HCT116 (cell line): ENCODE measurements at regions not wholly inside any gene's neighbourhood (a gene's known extent, or its start where the extent isn't known, plus 50 kb on each side); places are given as distances from the start of the nearest gene placed in this dataset.

Experiments
- ATAC-seq: fragments of 200-7000 bp; cut with Tn5 transposase; 2 replicates; pipeline ENCODE4 v1.9.1; 2020; ENCODE audit warnings: mild to moderate bottlenecking, moderate library complexity
- BruUV-seq: library from RNA; stranded (reverse); fragments of 400-500 nt; replicated peaks from 2 replicates; lab custom pipeline; 2021; lab: Mats Ljungman, UMichigan
- CTCF ChIA-PET: fragments of 300-600 bp; sonication (Branson Sonifier 250); formaldehyde crosslinking; loops from one replicate; lab custom pipeline; 2021; ENCODE audit warnings: antibody characterized with exemption; lab: Charles Lee
- POLR2A ChIA-PET: fragments of 300-600, 350-600 bp; sonication (Branson Sonifier 250); formaldehyde crosslinking; loops from one replicate; lab custom pipeline; 2021; ENCODE audit warnings: antibody characterized with exemption; lab: Charles Lee
- RAD21 ChIA-PET, 2 experiments: fragments of 300-600 bp; sonication (Branson Sonifier 250); formaldehyde crosslinking; loops; one replicate each; lab custom pipeline; 2023; ENCODE audit warnings: low total read pairs in 2 of 2; ENCODE audit not compliant: uncharacterized antibody in 2 of 2, unreplicated experiment in 2 of 2, low non-redundant PET in 1 of 2; lab: Charles Lee
- DNase-seq: peaks from one replicate; pipeline ENCODE4 v3.0.0-alpha.2; 2010; ENCODE audit warnings: low read depth, low spot score
- H2AFZ ChIP-seq: fragments of 200-600 bp; shearing (Covaris generic), sonication (generic); 2 replicates; pipeline ENCODE4 v1.6.1; 2017; ENCODE audit warnings: low read depth, mixed run types, mixed read lengths, antibody characterized with exemption, low read length; ENCODE audit not compliant: poor library complexity, severe bottlenecking
- H3K27ac ChIP-seq: 2 replicates; pipeline ENCODE4 v1.5.1; 2012; ENCODE audit warnings: low read depth, low read length
- H3K27me3 ChIP-seq: fragments of 200-600 bp; sonication (generic); 2 replicates; pipeline ENCODE4 v1.6.1; 2016; ENCODE audit warnings: mixed run types, low read length, mixed read lengths; ENCODE audit not compliant: insufficient read depth
- H3K36me3 ChIP-seq, 2 experiments: fragments of 200-500 bp in 1 of 2; fragments of 200-600 bp in 1 of 2; sonication (Bioruptor generic) in 1 of 2; sonication (generic) in 1 of 2; 2 replicates each; pipeline versions ENCODE4 v1.5.1 to v1.6.1; 2014 to 2016; ENCODE audit warnings: low read length in 2 of 2, inconsistent platforms in 1 of 2, mixed read lengths in 1 of 2, mixed run types in 1 of 2; ENCODE audit not compliant: insufficient read depth in 2 of 2, control insufficient read depth in 1 of 2
- H3K4me1 ChIP-seq, 2 experiments: fragments of 200-600 bp in 1 of 2; sonication (generic) in 1 of 2; 2 replicates each; pipeline versions ENCODE4 v1.5.1 to v1.6.1; 2012 to 2017; ENCODE audit warnings: low read length in 2 of 2, inconsistent platforms in 1 of 2, mild to moderate bottlenecking in 1 of 2, mixed read lengths in 1 of 2, mixed run types in 1 of 2, moderate library complexity in 1 of 2; ENCODE audit not compliant: insufficient read depth in 2 of 2, control insufficient read depth in 1 of 2
- H3K4me2 ChIP-seq: fragments of 200-600 bp; sonication (generic); 2 replicates; pipeline ENCODE4 v1.6.1; 2017; ENCODE audit warnings: mixed run types, low read length, mixed read lengths
- H3K4me3 ChIP-seq, 2 experiments: fragments of 200-600 bp in 1 of 2; sonication (generic) in 1 of 2; replicated peaks in 1 of 2; 2 replicates each; pipeline ENCODE4 v1.5.1; 2011 to 2016; ENCODE audit warnings: low read length in 2 of 2, control low read depth in 1 of 2, low read depth in 1 of 2, mild to moderate bottlenecking in 1 of 2, mixed read lengths in 1 of 2, mixed run types in 1 of 2
- H3K79me2 ChIP-seq: fragments of 200-600 bp; sonication (generic); 2 replicates; pipeline ENCODE4 v1.6.1; 2017; ENCODE audit warnings: mild to moderate bottlenecking, mixed run types, low read length, moderate library complexity, mixed read lengths; ENCODE audit not compliant: insufficient read depth
- H3K9ac ChIP-seq: fragments of 200-600 bp; sonication (generic); 2 replicates; pipeline ENCODE4 v1.6.1; 2016; ENCODE audit warnings: low read length, mixed read lengths
- H3K9me2 ChIP-seq: fragments of 200-600 bp; sonication (generic), shearing (Covaris generic); 2 replicates; pipeline ENCODE4 v1.6.1; 2017; ENCODE audit warnings: mixed run types, mild to moderate bottlenecking, moderate library complexity; ENCODE audit not compliant: insufficient read depth
- H3K9me3 ChIP-seq, 2 experiments: fragments of 200-500 bp in 1 of 2; fragments of 200-600 bp in 1 of 2; sonication (Bioruptor generic) in 1 of 2; sonication (generic) in 1 of 2; 2 replicates each; pipeline ENCODE4 v1.6.1; 2014 to 2017; ENCODE audit warnings: low read length in 2 of 2, mixed read lengths in 2 of 2, inconsistent platforms in 1 of 2, low read depth in 1 of 2, mild to moderate bottlenecking in 1 of 2, mixed run types in 1 of 2, moderate library complexity in 1 of 2; ENCODE audit not compliant: control insufficient read depth in 1 of 2, insufficient read depth in 1 of 2
- H4K20me1 ChIP-seq: fragments of 200-600 bp; sonication (generic), shearing (Covaris generic); 2 replicates; pipeline ENCODE4 v1.6.1; 2017; ENCODE audit warnings: mixed run types, mild to moderate bottlenecking, moderate library complexity; ENCODE audit not compliant: insufficient read depth
- ATF3 ChIP-seq: IDR thresholded peaks from 2 replicates; pipeline ENCODE4 v1.6.1; 2012
- CTCF ChIP-seq, 3 experiments: fragments of 200-600 bp in 1 of 3; sonication (generic) in 1 of 3; IDR thresholded peaks in 2 of 3; conservative IDR thresholded peaks in 1 of 3; 2 replicates each; pipeline ENCODE4 v1.5.1; 2012 to 2017; ENCODE audit warnings: low read depth in 2 of 3, low read length in 2 of 3, antibody characterized with exemption in 1 of 3, borderline replicate concordance in 1 of 3, control low read depth in 1 of 3, mild to moderate bottlenecking in 1 of 3, mixed read lengths in 1 of 3, mixed run types in 1 of 3, moderate library complexity in 1 of 3; ENCODE audit not compliant: insufficient read depth in 1 of 3
- EGR1 ChIP-seq: IDR thresholded peaks from 2 replicates; pipeline ENCODE4 v1.6.1; 2012; ENCODE audit warnings: low read depth
- EZH2 ChIP-seq: fragments of 200-600 bp; sonication (generic); IDR thresholded peaks from 2 replicates; pipeline ENCODE4 v1.6.1; 2017; ENCODE audit warnings: antibody characterized with exemption, mixed run types
- EZH2phosphoT487 ChIP-seq: fragments of 200-600 bp; IDR thresholded peaks from 2 replicates; pipeline ENCODE4 v1.6.1; 2018; ENCODE audit warnings: antibody characterized with exemption, borderline replicate concordance
- FOSL1 ChIP-seq: IDR thresholded peaks from 2 replicates; pipeline ENCODE4 v1.6.1; 2012; ENCODE audit warnings: low read depth
- POLR2A ChIP-seq: IDR thresholded peaks from 2 replicates; pipeline ENCODE4 v1.7.0; 2011; ENCODE audit warnings: borderline replicate concordance; ENCODE audit not compliant: insufficient read depth, insufficient read length; ENCODE audit errors: extremely low read depth
- POLR2AphosphoS5 ChIP-seq: IDR thresholded peaks from 2 replicates; pipeline ENCODE4 v1.6.1; 2011; ENCODE audit warnings: mild to moderate bottlenecking, low read depth, low read length, moderate library complexity
- SIN3A ChIP-seq: IDR thresholded peaks from 2 replicates; pipeline ENCODE4 v1.6.1; 2012; ENCODE audit warnings: low read depth
- YY1 ChIP-seq: IDR thresholded peaks from 2 replicates; pipeline ENCODE4 v1.6.1; 2011; ENCODE audit warnings: low read length, low read depth, moderate library complexity, mild to moderate bottlenecking; ENCODE audit not compliant: insufficient replicate concordance; ENCODE audit errors: extremely low read depth
- ZBTB33 ChIP-seq: IDR thresholded peaks from 2 replicates; pipeline ENCODE4 v1.6.1; 2011; ENCODE audit warnings: mild to moderate bottlenecking, low read length, moderate library complexity; ENCODE audit not compliant: insufficient replicate concordance; ENCODE audit errors: extremely low read depth
- intact Hi-C: fragments of 100-400 bp; cut with micrococcal nuclease; formaldehyde crosslinking; loops from 2 replicates; pipeline ENCODE4 v1.10.0; 2022

- TSS peak; percentile 72 for BruUV-seq
Measured at GRCh38 chr4:74653331-74654229, 140.7 kb downstream of the BTC start.

More at GRCh38 chr4:74653331-74654229, 140.7 kb downstream of the BTC start:
- ATAC-seq (peak; percentile 22; the same call in 1 of the 2 replicates), DNase-seq (no peak)
- Histone ChIP-seq H3K4me3 (peak overlapping the region; percentile 1 to 14; a peak in 2 of 4 replicates), H3K9ac (peak overlapping the region; percentile 68), H3K4me1 (peaks cover 61 to 92% of the 10 kb centered on the region in 2 experiments), H3K9me3 (no peaks in the 10 kb centered on the region), H3K27me3 (no peaks in the 10 kb centered on the region), H2AFZ (no peak overlapping the region), H3K79me2 (peaks cover 25% of the 10 kb centered on the region), H3K9me2 (no peaks in the 10 kb centered on the region), H3K4me2 (peak overlapping the region; percentile 62), H3K27ac (peak overlapping the region; percentile 93), H3K36me3 (no peaks in the 10 kb centered on the region), H4K20me1 (no peaks in the 10 kb centered on the region)
- intact Hi-C loops, result loop anchor here (1.0 kb wide), 2 partner anchors 18 to 29 kb away; no protein-coding TSS in a partner anchor
- POLR2A ChIA-PET, result interaction anchor here (0.7 to 5.4 kb wide), 15 partner anchors 10 to 289 kb away, joined by 3 to 65 read pairs (median 8); partner anchors contain the start of genes AREG and EREG
- RAD21 ChIA-PET, result no interaction called here
- CTCF ChIA-PET, result interaction anchor here (1.1 to 1.4 kb wide), 4 partner anchors 11 to 30 kb away, joined by 3 to 5 read pairs (median 4); no protein-coding TSS in a partner anchor
- TF ChIP-seq EZH2, result no peak
- no peak for TF ChIP-seq FOSL1
- no peak for TF ChIP-seq CTCF (IDR thresholded peaks at IDR 0.05 in 2 of 3, conservative IDR thresholded peaks at IDR 0.05 in 1 of 3; ENCODE audit: borderline replicate concordance in 1 of 3, insufficient read depth in 1 of 3, low read depth in 2 of 3, low read length in 2 of 3)
- no peak for TF ChIP-seq POLR2AphosphoS5
- TF ChIP-seq ZBTB33, result no peak
- TF ChIP-seq POLR2A, result no peak
- TF ChIP-seq SIN3A, result no peak
- TF ChIP-seq YY1, result no peak
- TF ChIP-seq EGR1, result no peak
- TF ChIP-seq EZH2phosphoT487, result no peak
- TF ChIP-seq ATF3, result no peak
